NCI-H1092 treated with DMSO at 0.1 percent for 48 hours (cell line): ENCODE measurements at regions not wholly inside any gene's neighbourhood (a gene's known extent, or its start where the extent isn't known, plus 50 kb on each side); places are given as distances from the start of the nearest gene placed in this dataset.
"Not testable (repeated sequence)": the region's sequence is repeated elsewhere in the genome, so short reads cannot be mapped to it uniquely, and the experiment has no call there.

Source experiments
- DNase-seq: peaks from one replicate; lab custom pipeline; 2025; lab: John Stamatoyannopoulos, UW

- DNase-seq, result not testable (repeated sequence)
These were observed 103.6 kb upstream of the NUDT6 start for GRCh38 chr4:123026015-123026414.

GRCh38 chr4:123031664-123032063, 109.3 kb upstream of the NUDT6 start:
- no peak for DNase-seq

GRCh38 chr4:123034023-123034422, 111.6 kb upstream of the NUDT6 start:
- DNase-seq, result no peak

GRCh38 chr4:123035239-123035638, 112.8 kb upstream of the NUDT6 start:
- no peak for DNase-seq

- DNase-seq, result no peak
These were observed 115.4 kb upstream of the NUDT6 start for GRCh38 chr4:123037804-123038203.

- no peak for DNase-seq
These were observed 119.7 kb upstream of the NUDT6 start for GRCh38 chr4:123042095-123042494.

GRCh38 chr4:123043013-123043412, 120.6 kb upstream of the NUDT6 start:
- no peak for DNase-seq

- DNase-seq, result no peak
These were observed 121.5 kb upstream of the NUDT6 start for GRCh38 chr4:123043793-123044425.

- DNase-seq, result no peak
These were observed 123.7 kb upstream of the NUDT6 start for GRCh38 chr4:123046096-123046495.

GRCh38 chr4:123050018-123050417, 127.6 kb upstream of the NUDT6 start:
- no peak for DNase-seq

- DNase-seq, result no peak
These were observed 129.6 kb upstream of the NUDT6 start for GRCh38 chr4:123052007-123052406.

GRCh38 chr4:123055943-123056342, 133.5 kb upstream of the NUDT6 start:
- no peak for DNase-seq

GRCh38 chr4:123060039-123060770, 137.8 kb upstream of the NUDT6 start:
- no peak for DNase-seq

GRCh38 chr4:123064390-123064789, 142.0 kb upstream of the NUDT6 start:
- DNase-seq, result no peak

- no peak for DNase-seq
These were observed 145.7 kb upstream of the NUDT6 start for GRCh38 chr4:123068081-123068480.

- no peak for DNase-seq
These were observed 149.7 kb upstream of the NUDT6 start for GRCh38 chr4:123072060-123072459.

GRCh38 chr4:123073650-123074049, 151.3 kb upstream of the NUDT6 start:
- DNase-seq, result no peak

GRCh38 chr4:123077330-123077729, 154.9 kb upstream of the NUDT6 start:
- no peak for DNase-seq

GRCh38 chr4:123081971-123082370, 159.6 kb upstream of the NUDT6 start:
- no peak for DNase-seq

- no peak for DNase-seq
These were observed 161.2 kb upstream of the NUDT6 start for GRCh38 chr4:123083646-123084045.

GRCh38 chr4:123088501-123088900, 166.1 kb upstream of the NUDT6 start:
- DNase-seq, result no peak

- DNase-seq, result no peak
These were observed 168.5 kb upstream of the NUDT6 start for GRCh38 chr4:123090886-123091285.

GRCh38 chr4:123092586-123092985, 170.2 kb upstream of the NUDT6 start:
- no peak for DNase-seq

GRCh38 chr4:123093236-123093635, 170.8 kb upstream of the NUDT6 start:
- DNase-seq, result no peak
